Motor neuron (in vitro differentiated cells): ENCODE measurements at regions not wholly inside any gene's neighbourhood (a gene's known extent, or its start where the extent isn't known, plus 50 kb on each side); places are given as distances from the start of the nearest gene placed in this dataset.
A peak's percentile ranks its signal among the peaks of the same experiment; 100 is the strongest.

Source experiments
- ATAC-seq, 8 experiments: fragments of 200-7000 bp; cut with Tn5 transposase; replicated peaks in 6 of 8; 2 replicates each; pipeline ENCODE4 v1.8.0; 2021; ENCODE audit warnings: mild to moderate bottlenecking in 8 of 8, moderate library complexity in 8 of 8
- H3K27ac ChIP-seq, 2 donors: fragments of 250-450 bp; sonication (Bioruptor Pico); 2 replicates each; pipeline ENCODE4 v1.9.0; 2021; ENCODE audit warnings: antibody characterized with exemption in 2 of 2, mild to moderate bottlenecking in 2 of 2, moderate library complexity in 1 of 2
- H3K4me1 ChIP-seq, 2 donors: fragments of 250-450 bp; sonication (Bioruptor Pico); replicated peaks in 1 of 2; 2 replicates each; pipeline ENCODE4 v1.6.1; 2021; ENCODE audit warnings: antibody characterized with exemption in 2 of 2, mild to moderate bottlenecking in 2 of 2, moderate library complexity in 1 of 2
- H3K4me3 ChIP-seq, 5 donors: fragments of 250-450 bp; sonication (Bioruptor Pico); 2 replicates each; pipeline ENCODE4 v1.9.0; 2021; ENCODE audit warnings: antibody characterized with exemption in 5 of 5, mild to moderate bottlenecking in 5 of 5, moderate library complexity in 4 of 5
- WGBS, 10 experiments: fragments of 450-650 bp; shearing (Covaris generic); methylation state at CpG; one replicate each; pipeline ENCODE4 v1.0.0; 2022; 5-methylcytosine and 5-hydroxymethylcytosine counted together
- in situ Hi-C, 9 experiments: fragments of 400-800 bp; cut with MboI; loops; one replicate each; pipeline ENCODE4 v1.15.0; 2021; ENCODE audit warnings: low sequenced_read_pairs in 9 of 9, low pct_unique_long_range_greater_than_20kb in 2 of 9; ENCODE audit not compliant: unreplicated experiment in 9 of 9

GRCh38 chr18:65025756-65026155 is 725.1 kb upstream of the CDH7 start:
- ATAC-seq, result peak in 3 of 8 experiments; percentile 17 to 42 (median 27)
- Histone ChIP-seq H3K4me1 (no peaks in the 10 kb centered on the region), H3K4me3 (no peak overlapping the region), H3K27ac (no peak overlapping the region)
- WGBS, 10 experiments, result 0 to 67% (median 55%) methylated on average over 1 to 2 of the region's 2 CpGs; no CpG with 5 or more reads in 7 of the 10 experiments
- in situ Hi-C loops, result no loop called here

- in situ Hi-C loops, result no loop called here
- Histone ChIP-seq H3K4me1 (no peaks in the 10 kb centered on the region), H3K27ac (no peak overlapping the region), H3K4me3 (no peak overlapping the region)
- WGBS, 10 experiments, result 0 to 100% (median 75%) methylated on average over 1 to 2 of the region's 2 CpGs; no CpG with 5 or more reads in 1 of the 10 experiments
- ATAC-seq, result no peak
These were observed 729.8 kb upstream of the CDH7 start for GRCh38 chr18:65021021-65021420.

- no peak overlapping the region for H3K4me3 ChIP-seq
- H3K4me1 ChIP-seq, result no peaks in the 10 kb centered on the region
- no peak for ATAC-seq
- in situ Hi-C loops, result no loop called here
- WGBS, 10 experiments, result 0 to 100% (median 82%) methylated on average over 1 of the region's 1 CpG; no CpG with 5 or more reads in 1 of the 10 experiments
- H3K27ac ChIP-seq, result no peak overlapping the region
These were observed 732.6 kb upstream of the CDH7 start for GRCh38 chr18:65018184-65018583.

GRCh38 chr18:65017372-65017760 is 733.4 kb upstream of the CDH7 start:
- H3K4me1 ChIP-seq, result no peaks in the 10 kb centered on the region
- 30 to 100% (median 91%) methylated on average over 1 to 7 of the region's 10 CpGs; no CpG with 5 or more reads in 4 of the 10 experiments for WGBS, 10 experiments
- in situ Hi-C loops, result no loop called here
- H3K4me3 ChIP-seq, result no peak overlapping the region
- ATAC-seq, result no peak
- no peak overlapping the region for H3K27ac ChIP-seq

GRCh38 chr18:65016631-65017371 is 734.0 kb upstream of the CDH7 start:
- Histone ChIP-seq H3K27ac (no peak overlapping the region), H3K4me3 (no peak overlapping the region), H3K4me1 (no peaks in the 10 kb centered on the region)
- ATAC-seq, result no peak
- in situ Hi-C loops, result no loop called here
- 10 to 95% (median 80%) methylated on average over 1 to 9 of the region's 12 CpGs; no CpG with 5 or more reads in 2 of the 10 experiments for WGBS, 10 experiments

GRCh38 chr18:64994370-64994769 is 756.4 kb upstream of the CDH7 start:
- WGBS, 10 experiments, result 0 to 92% (median 60%) methylated on average over 1 of the region's 1 CpG; no CpG with 5 or more reads in 5 of the 10 experiments
- Histone ChIP-seq H3K27ac (no peak overlapping the region), H3K4me1 (peaks cover 0 to 18% of the 10 kb centered on the region in 2 donors), H3K4me3 (no peak overlapping the region)
- peak in 3 of 8 experiments; percentile 32 to 65 (median 58) for ATAC-seq
- in situ Hi-C loops, result no loop called here

GRCh38 chr18:64993695-64994094 is 757.1 kb upstream of the CDH7 start:
- Histone ChIP-seq H3K4me1 (peaks cover 0 to 18% of the 10 kb centered on the region in 2 donors), H3K27ac (no peak overlapping the region), H3K4me3 (no peak overlapping the region)
- in situ Hi-C loops, result no loop called here
- ATAC-seq, result no peak
- 8 to 92% (median 75%) methylated on average over 1 to 3 of the region's 3 CpGs; no CpG with 5 or more reads in 1 of the 10 experiments for WGBS, 10 experiments

GRCh38 chr18:64992654-64993053 is 758.2 kb upstream of the CDH7 start:
- no peak for ATAC-seq
- in situ Hi-C loops, result no loop called here
- no peak overlapping the region for H3K27ac ChIP-seq
- H3K4me3 ChIP-seq, result no peak overlapping the region
- WGBS, 10 experiments, result 0 to 83% (median 29%) methylated on average over 1 of the region's 1 CpG; no CpG with 5 or more reads in 5 of the 10 experiments
- peaks cover 0 to 18% of the 10 kb centered on the region in 2 donors for H3K4me1 ChIP-seq

GRCh38 chr18:64991102-64991501 is 759.7 kb upstream of the CDH7 start:
- WGBS, 10 experiments, result 0 to 100% (median 81%) methylated on average over 1 to 5 of the region's 5 CpGs
- peaks cover 0 to 18% of the 10 kb centered on the region in 2 donors for H3K4me1 ChIP-seq
- H3K27ac ChIP-seq, result no peak overlapping the region
- ATAC-seq, result no peak
- no peak overlapping the region for H3K4me3 ChIP-seq
- in situ Hi-C loops, result no loop called here

- ATAC-seq, result no peak
- in situ Hi-C loops, result no loop called here
- 2 to 94% (median 83%) methylated on average over 2 to 3 of the region's 3 CpGs; no CpG with 5 or more reads in 3 of the 10 experiments for WGBS, 10 experiments
- no peaks in the 10 kb centered on the region for H3K4me1 ChIP-seq
- no peak overlapping the region for H3K27ac ChIP-seq
- H3K4me3 ChIP-seq, result no peak overlapping the region
These were observed 763.8 kb upstream of the CDH7 start for GRCh38 chr18:64986906-64987495.

- no peak overlapping the region for H3K4me3 ChIP-seq
- no peaks in the 10 kb centered on the region for H3K4me1 ChIP-seq
- 10 to 100% (median 72%) methylated on average over 1 to 6 of the region's 14 CpGs; no CpG with 5 or more reads in 4 of the 10 experiments for WGBS, 10 experiments
- H3K27ac ChIP-seq, result no peak overlapping the region
- ATAC-seq, result no peak
- in situ Hi-C loops, result no loop called here
These were observed 767.1 kb upstream of the CDH7 start for GRCh38 chr18:64983497-64984238.

- 0 to 100% (median 79%) methylated on average over 1 to 2 of the region's 2 CpGs; no CpG with 5 or more reads in 1 of the 10 experiments for WGBS, 10 experiments
- no peaks in the 10 kb centered on the region for H3K4me1 ChIP-seq
- no peak overlapping the region for H3K27ac ChIP-seq
- ATAC-seq, result no peak
- no peak overlapping the region for H3K4me3 ChIP-seq
- in situ Hi-C loops, result no loop called here
These were observed 768.3 kb upstream of the CDH7 start for GRCh38 chr18:64982414-64983055.

GRCh38 chr18:64981915-64982314 is 768.9 kb upstream of the CDH7 start:
- H3K4me1 ChIP-seq, result no peaks in the 10 kb centered on the region
- ATAC-seq, result no peak
- H3K27ac ChIP-seq, result no peak overlapping the region
- in situ Hi-C loops, result no loop called here
- WGBS, 10 experiments, result 0 to 91% (median 54%) methylated on average over 1 to 2 of the region's 2 CpGs; no CpG with 5 or more reads in 2 of the 10 experiments
- no peak overlapping the region for H3K4me3 ChIP-seq
